HG03280 (cell line): ENCODE measurements at regions not wholly inside any gene's neighbourhood (a gene's known extent, or its start where the extent isn't known, plus 50 kb on each side); places are given as distances from the start of the nearest gene placed in this dataset.

Experiments used
- ATAC-seq: cut with Tn5 transposase; IDR thresholded peaks from one replicate; pipeline ENCODE4 v1.9.1; 2021; ENCODE audit warnings: mild to moderate bottlenecking, moderate library complexity; ENCODE audit not compliant: unreplicated experiment

DNA sequence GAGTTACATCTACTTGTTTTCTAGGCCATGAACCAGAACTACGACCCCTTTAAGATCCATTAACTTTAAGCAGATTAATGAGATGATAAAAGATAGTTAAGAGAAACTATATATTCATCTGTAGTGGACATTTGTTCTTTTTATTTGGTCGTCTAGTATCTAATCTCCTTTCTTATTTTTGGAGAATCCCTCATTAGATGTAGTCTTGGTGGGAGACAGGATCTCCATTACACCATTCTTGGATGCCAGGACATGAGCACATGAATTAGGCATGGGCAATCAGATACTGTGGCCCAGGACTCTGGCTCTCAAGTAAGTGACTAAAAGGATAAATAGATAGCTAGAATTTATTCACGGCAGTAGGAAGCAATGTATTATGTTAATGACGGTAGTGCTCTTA, 245.0 kb downstream of the ATP23 start:
- no peak for ATAC-seq

- ATAC-seq = no peak
These were observed 245.5 kb downstream of the ATP23 start for GRCh38 chr12:58186914-58187313.

- no peak for ATAC-seq
These were observed 247.7 kb downstream of the ATP23 start for GRCh38 chr12:58189030-58189429.

DNA sequence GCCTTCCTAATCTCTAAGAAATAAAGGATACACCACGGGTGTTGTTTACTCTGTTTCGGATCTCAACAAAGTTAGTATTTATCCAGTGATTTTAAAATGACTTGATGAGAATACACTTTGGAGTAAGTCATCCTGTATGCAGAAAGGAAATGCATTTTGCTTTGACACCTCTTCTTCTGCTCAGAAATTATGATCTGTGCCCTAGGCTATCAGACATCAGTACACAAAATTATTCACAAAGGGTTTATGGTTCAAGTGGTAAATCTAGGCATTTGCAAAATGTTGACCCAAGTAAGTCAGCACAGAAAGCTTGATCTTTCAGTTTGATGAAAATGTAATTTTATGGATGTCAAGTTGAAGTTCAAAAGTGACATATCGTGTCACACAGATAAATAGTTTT, 248.5 kb downstream of the ATP23 start:
- no peak for ATAC-seq

GRCh38 chr12:58190618-58191017, 249.3 kb downstream of the ATP23 start:
- no peak for ATAC-seq

GRCh38 chr12:58196971-58197370, 255.6 kb downstream of the ATP23 start:
- ATAC-seq = no peak

DNA sequence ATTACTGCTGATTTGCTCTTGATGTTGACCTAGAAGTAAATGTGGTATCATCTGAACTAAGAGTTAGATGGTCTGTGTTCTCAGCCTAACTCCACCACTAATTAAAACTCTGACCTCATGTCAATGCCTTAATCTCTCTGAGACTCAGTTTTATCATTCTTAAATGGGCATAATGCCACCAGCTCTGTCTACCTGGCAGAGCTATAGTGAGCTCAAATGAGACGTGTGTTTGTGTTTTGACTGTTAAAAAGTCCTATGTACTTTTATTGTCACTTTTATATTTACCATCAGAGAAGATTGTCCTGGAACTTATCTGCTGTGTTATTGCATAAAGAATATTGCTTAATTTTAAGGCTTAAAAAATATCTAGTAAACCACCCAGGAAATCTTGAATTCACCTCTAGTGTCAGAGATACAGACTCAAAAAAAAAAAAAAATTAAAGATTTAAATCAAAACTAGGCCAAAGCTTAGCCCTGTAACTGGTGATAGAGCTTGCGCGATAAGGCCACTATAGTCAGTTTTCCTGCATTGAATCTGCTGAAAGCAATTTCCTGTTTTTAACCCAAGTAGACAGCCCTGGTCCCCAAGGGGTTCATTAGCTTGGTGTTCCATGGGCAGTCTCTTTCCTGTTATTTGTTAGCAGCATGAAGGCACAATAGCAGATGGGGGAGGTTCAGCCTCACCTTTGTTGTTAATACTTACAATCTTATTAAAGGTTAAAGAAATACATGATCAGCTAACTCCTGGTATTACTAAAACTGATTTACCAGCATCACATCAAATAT, 261.8 kb downstream of the ATP23 start:
- ATAC-seq = no peak

GRCh38 chr12:58204071-58204470, 262.7 kb downstream of the ATP23 start:
- no peak for ATAC-seq

DNA sequence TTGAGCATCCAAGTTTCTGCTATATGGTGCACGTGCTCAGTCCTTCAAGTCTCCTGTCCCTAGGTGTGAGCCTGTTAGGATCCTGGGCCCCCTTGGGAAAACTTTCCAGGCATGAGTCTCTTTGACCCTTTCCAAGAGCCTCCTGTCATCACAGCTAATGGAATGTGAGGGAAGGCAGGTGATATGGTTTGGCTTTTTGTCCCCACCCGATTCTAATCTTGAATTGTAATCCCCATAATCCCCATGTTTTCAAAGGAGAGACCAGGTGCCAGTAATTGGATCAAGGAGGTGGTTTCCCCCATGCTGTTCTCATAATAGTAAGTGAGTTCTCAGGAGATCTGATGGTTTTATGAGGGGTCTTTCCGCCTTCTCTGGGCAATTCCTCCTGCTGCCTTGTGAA, 265.5 kb downstream of the ATP23 start:
- no peak for ATAC-seq

GRCh38 chr12:58211211-58211610, 269.8 kb downstream of the ATP23 start:
- no peak for ATAC-seq

DNA sequence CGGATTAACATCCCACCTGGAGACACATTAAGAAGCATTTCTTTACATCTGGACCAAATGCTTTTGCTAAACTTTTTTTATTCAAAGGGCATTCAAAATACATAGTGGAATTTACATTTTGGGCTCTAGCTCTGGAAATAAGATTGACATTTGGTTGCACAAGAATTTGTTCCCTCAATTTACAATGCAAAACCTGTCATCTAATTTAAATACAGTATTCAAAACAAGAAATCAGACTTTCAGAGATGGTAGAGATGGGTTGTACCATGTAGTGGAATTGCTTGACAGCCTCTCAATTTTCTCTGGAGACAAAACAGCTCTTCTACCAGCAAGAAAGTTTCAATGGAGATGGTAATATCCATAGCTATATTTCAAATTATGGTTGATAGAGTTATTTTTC, 275.8 kb downstream of the ATP23 start:
- no peak for ATAC-seq

- ATAC-seq = no peak
These were observed 283.3 kb downstream of the ATP23 start for GRCh38 chr12:58224536-58225105.

- ATAC-seq = no peak
These were observed 284.0 kb downstream of the ATP23 start for GRCh38 chr12:58225203-58225877.

DNA sequence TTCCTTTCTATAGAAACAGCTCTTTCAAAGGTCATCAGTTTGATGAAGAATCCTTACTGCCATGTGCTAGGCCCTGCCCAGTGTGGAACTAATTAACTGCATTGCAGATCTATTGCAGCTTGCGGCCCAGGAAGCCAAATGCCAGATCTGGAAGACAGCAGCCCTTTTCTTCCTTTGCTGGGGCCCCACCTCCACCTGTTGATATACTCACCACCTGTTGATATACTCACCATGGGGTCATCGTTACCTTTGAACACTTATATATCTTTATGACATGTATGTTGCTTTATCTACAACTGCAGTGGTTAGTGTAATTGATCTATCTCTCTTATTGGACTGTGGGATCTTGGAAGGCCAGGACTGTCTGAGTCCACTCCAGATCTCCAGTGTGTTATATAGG, 292.5 kb downstream of the ATP23 start:
- no peak for ATAC-seq

- ATAC-seq = no peak
These were observed 297.0 kb downstream of the ATP23 start for GRCh38 chr12:58238411-58238810.

DNA sequence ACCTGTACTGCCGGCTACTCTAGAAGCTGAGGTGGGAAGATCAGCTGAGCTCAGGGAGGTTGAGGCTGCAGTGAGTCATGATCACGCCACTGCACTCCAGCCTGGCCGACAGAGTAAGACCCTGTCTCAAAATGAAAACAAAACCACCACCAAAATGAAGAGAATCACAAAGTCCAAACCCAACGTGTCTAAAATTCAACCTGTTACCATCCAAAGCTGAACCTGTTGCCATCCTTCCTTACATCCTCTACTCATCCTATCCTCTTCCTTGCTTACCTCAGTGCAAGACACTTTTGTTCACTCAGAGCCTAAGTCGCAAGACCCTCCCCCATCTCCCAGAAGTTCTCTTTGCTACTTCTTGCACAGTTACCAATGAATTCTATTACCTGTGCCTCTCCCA, 299.7 kb downstream of the ATP23 start:
- ATAC-seq = no peak

GRCh38 chr12:58242796-58243630, 301.6 kb downstream of the ATP23 start:
- ATAC-seq = no peak

DNA sequence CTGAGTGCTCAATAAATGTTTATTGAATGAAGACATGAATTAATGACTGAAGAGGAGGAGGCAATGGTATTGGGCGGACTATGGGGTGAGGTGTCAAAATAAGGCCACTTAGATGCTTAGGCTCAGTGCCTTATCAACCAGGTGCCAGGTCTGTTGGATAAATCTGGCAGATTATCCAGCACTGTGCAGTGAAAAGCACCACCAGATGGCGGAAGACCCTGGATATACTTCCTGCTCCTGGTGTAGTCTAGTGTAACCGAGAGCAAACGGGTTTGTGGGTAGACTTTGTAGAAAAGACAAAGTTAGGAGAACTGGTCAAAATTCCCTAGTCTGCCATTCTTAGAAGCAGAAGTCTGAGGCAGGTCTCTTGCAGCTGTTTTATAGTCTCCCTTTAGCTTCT, 306.3 kb downstream of the ATP23 start:
- ATAC-seq = no peak

- no peak for ATAC-seq
These were observed 307.2 kb downstream of the ATP23 start for GRCh38 chr12:58248599-58248998.

GRCh38 chr12:58249610-58250009, 308.2 kb downstream of the ATP23 start:
- no peak for ATAC-seq

GRCh38 chr12:58250077-58250476, 308.7 kb downstream of the ATP23 start:
- no peak for ATAC-seq
